Endodermal cell (in vitro differentiated cells): ENCODE measurements at regions not wholly inside any gene's neighbourhood (a gene's known extent, or its start where the extent isn't known, plus 50 kb on each side); places are given as distances from the start of the nearest gene placed in this dataset.

Source experiments
- DNase-seq: peaks from one replicate; pipeline ENCODE4 v3.0.0-alpha.2; 2017
- H3K27ac ChIP-seq: 2 replicates; pipeline ENCODE4 v1.5.1; 2013; ENCODE audit warnings: mild to moderate bottlenecking, low read depth, low read length, moderate library complexity
- H3K27me3 ChIP-seq: 2 replicates; pipeline ENCODE4 v1.6.1; 2013; ENCODE audit warnings: mild to moderate bottlenecking, low read length, moderate library complexity; ENCODE audit not compliant: insufficient read depth, control insufficient read depth, poor library complexity, severe bottlenecking
- H3K36me3 ChIP-seq: 2 replicates; pipeline ENCODE4 v1.7.0; 2013; ENCODE audit warnings: mild to moderate bottlenecking, low read length, moderate library complexity; ENCODE audit not compliant: control insufficient read depth, insufficient read depth
- H3K4me1 ChIP-seq: one replicate; pipeline ENCODE4 v1.7.0; 2013; ENCODE audit warnings: low read length; ENCODE audit not compliant: control insufficient read depth, insufficient read depth
- H3K4me3 ChIP-seq: 2 replicates; pipeline ENCODE4 v1.5.1; 2013; ENCODE audit warnings: mild to moderate bottlenecking, low read length, moderate library complexity
- H3K9ac ChIP-seq: 2 replicates; pipeline ENCODE4 v1.6.1; 2013; ENCODE audit warnings: mild to moderate bottlenecking, low read length, moderate library complexity; ENCODE audit not compliant: poor library complexity, severe bottlenecking; ENCODE audit errors: extremely low read depth
- H3K9me3 ChIP-seq: 2 replicates; pipeline ENCODE4 v1.6.1; 2013; ENCODE audit warnings: mild to moderate bottlenecking, low read length, moderate library complexity; ENCODE audit not compliant: control insufficient read depth
- H3K27ac Mint-ChIP-seq: 2 replicates; pipeline ENCODE4 v1.8.0; 2020; ENCODE audit warnings: mixed read lengths
- H3K27me3 Mint-ChIP-seq: 2 replicates; pipeline ENCODE4 v1.8.0; 2021; ENCODE audit warnings: mild to moderate bottlenecking, mixed read lengths; ENCODE audit not compliant: insufficient read depth
- H3K36me3 Mint-ChIP-seq: 2 replicates; pipeline ENCODE4 v1.8.0; 2020; ENCODE audit warnings: low read depth, mixed read lengths
- H3K4me1 Mint-ChIP-seq: 2 replicates; pipeline ENCODE4 v1.8.0; 2020; ENCODE audit warnings: mixed read lengths
- H3K4me3 Mint-ChIP-seq: 2 replicates; pipeline ENCODE4 v1.8.0; 2020; ENCODE audit warnings: mild to moderate bottlenecking, moderate library complexity, mixed read lengths
- H3K9me3 Mint-ChIP-seq: 2 replicates; pipeline ENCODE4 v1.8.0; 2020; ENCODE audit warnings: mild to moderate bottlenecking, mixed read lengths
- WGBS, 2 experiments: methylation state at CpG; one replicate each; pipeline versions ENCODE4 v1.1.5 to v1.1.7; 2013; ENCODE audit warnings: missing lambda C conversion rate in 2 of 2, mixed read lengths in 1 of 2; ENCODE audit not compliant: insufficient coverage in 1 of 2, insufficient read length in 1 of 2; 5-methylcytosine and 5-hydroxymethylcytosine counted together
- TF ChIP-seq, protein P1 (sequence below): fragments of 200-600 bp; sonication (generic); conservative IDR thresholded peaks from 2 replicates; pipeline ENCODE4 v1.5.0; 2021; ENCODE audit warnings: antibody characterized with exemption, mild to moderate bottlenecking

DNA sequence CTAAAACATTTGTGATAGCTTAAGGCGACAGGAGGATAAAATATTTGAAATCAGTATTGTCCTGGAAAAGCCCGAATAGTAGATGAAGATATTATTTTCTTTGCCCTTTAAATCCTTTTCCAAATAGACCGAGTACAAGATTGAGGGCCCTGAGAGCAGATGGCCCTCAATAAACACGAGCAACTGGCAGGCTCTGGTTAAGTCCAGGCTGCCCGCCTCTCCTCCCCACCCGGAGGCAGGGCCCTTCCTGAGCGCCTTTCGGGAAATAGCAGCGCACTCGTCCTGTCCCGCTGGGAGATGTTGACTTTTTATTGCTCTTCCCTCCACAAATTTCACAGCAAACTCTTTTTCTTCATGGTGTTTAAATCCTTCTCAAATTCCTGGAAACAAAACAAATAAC is 50.8 kb upstream of the MAX start:
- Histone ChIP-seq H3K4me1 (no peaks in the 10 kb centered on the region), H3K9ac (no peak overlapping the region), H3K36me3 (no peaks in the 10 kb centered on the region), H3K27ac (no peak overlapping the region), H3K4me3 (no peak overlapping the region), H3K9me3 (no peaks in the 10 kb centered on the region), H3K27me3 (no peaks in the 10 kb centered on the region)
- TF ChIP-seq, protein P1, sequence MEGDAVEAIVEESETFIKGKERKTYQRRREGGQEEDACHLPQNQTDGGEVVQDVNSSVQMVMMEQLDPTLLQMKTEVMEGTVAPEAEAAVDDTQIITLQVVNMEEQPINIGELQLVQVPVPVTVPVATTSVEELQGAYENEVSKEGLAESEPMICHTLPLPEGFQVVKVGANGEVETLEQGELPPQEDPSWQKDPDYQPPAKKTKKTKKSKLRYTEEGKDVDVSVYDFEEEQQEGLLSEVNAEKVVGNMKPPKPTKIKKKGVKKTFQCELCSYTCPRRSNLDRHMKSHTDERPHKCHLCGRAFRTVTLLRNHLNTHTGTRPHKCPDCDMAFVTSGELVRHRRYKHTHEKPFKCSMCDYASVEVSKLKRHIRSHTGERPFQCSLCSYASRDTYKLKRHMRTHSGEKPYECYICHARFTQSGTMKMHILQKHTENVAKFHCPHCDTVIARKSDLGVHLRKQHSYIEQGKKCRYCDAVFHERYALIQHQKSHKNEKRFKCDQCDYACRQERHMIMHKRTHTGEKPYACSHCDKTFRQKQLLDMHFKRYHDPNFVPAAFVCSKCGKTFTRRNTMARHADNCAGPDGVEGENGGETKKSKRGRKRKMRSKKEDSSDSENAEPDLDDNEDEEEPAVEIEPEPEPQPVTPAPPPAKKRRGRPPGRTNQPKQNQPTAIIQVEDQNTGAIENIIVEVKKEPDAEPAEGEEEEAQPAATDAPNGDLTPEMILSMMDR: no peak
- peaks cover 10% of the 10 kb centered on the region for H3K4me1 Mint-ChIP-seq
- no peaks in the 10 kb centered on the region for H3K9me3 Mint-ChIP-seq
- H3K27ac Mint-ChIP-seq: no peak overlapping the region
- DNase-seq: no peak
- H3K27me3 Mint-ChIP-seq: no peaks in the 10 kb centered on the region
- no peaks in the 10 kb centered on the region for H3K36me3 Mint-ChIP-seq
- WGBS, 2 experiments: 93 to 94% methylated on average over 10 to 11 of the region's 11 CpGs
- no peak overlapping the region for H3K4me3 Mint-ChIP-seq

DNA sequence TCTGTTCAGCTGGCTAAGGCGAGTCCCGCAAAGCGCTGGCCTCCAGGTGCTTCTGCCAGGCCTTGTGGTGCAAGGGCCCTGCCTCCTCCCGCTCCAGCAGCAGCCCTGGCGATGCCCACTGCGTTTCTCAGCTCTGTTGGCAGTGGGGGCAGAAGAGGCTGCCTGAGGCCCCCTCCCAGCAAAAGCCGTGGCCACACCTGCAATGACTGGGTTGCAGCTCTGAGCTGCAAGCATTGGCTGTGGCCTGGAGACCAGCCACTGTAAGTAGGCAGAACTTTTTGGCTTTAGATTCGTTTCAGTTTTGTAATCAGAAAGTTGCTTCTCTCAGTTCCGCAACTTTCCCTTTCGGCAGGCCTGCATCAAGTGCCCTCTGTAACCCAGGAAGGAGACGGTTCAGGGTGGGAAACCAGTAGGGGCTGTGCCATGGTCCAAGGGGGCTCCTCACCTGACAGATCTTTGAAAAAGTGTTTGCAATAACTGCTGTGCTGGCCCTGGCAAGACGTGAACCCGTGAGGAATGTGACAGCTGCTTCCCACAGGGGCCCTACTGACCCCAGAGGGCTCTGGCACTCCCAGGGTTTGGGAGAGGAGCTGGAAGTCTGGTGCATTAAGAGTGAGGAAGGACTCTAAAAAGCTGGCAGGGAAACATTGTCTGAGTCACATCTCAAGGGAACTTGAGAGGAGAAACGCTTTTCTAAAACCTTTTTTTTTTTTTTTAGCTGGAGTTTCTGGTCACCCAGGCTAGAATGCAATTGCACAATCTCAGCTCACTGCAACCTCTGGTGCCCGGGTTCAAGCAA is 54.5 kb upstream of the MAX start:
- H3K27me3 ChIP-seq: no peaks in the 10 kb centered on the region
- no peaks in the 10 kb centered on the region for H3K9me3 ChIP-seq
- Mint-ChIP-seq H3K4me1 (peaks cover 7% of the 10 kb centered on the region), H3K27ac (no peak overlapping the region), H3K4me3 (no peak overlapping the region), H3K27me3 (no peaks in the 10 kb centered on the region), H3K36me3 (no peaks in the 10 kb centered on the region), H3K9me3 (no peaks in the 10 kb centered on the region)
- no peak for DNase-seq
- H3K27ac ChIP-seq: no peak overlapping the region
- H3K36me3 ChIP-seq: no peaks in the 10 kb centered on the region
- H3K9ac ChIP-seq: no peak overlapping the region
- H3K4me3 ChIP-seq: no peak overlapping the region
- 84% methylated on average over 12 to 15 of the region's 15 CpGs for WGBS, 2 experiments
- TF ChIP-seq, protein P1: no peak
- H3K4me1 ChIP-seq: no peaks in the 10 kb centered on the region

DNA sequence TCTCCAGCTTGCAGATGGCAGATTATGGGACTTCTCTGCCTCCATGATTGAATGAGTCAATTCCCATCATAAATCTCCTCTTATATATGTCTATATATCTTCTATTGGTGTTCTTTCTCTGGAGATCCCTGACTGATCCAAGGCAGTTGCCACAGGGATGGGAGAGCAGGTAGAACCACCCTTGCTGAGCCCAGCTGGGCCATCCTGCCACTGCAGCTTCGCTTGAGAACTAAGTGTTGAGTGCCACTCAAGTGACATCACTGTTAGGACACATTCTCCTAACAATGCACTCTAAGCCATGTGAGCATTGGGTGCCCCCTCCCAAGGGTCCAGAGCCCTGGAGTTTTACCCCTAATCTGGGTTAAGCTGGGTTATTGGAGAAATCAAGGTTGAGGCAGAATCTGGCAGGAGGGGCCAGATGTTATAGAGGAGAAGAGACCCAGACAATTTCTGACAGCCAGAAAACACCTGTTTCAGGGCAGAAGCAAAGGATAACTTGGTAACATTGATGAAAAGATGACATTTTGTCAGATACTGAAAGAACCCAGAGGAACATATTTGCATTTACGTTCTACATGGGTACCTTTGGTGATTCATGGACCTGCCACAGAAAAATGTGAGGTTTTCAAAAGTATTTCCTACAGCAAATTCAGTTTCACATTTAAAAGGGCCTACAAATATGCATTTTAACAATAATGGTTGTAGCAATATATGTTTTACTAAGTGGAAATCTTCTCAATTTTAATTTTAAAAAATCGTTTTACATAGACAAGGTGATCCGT is 57.2 kb upstream of the MAX start:
- Mint-ChIP-seq H3K9me3 (no peaks in the 10 kb centered on the region), H3K27me3 (peaks cover 2% of the 10 kb centered on the region), H3K36me3 (no peaks in the 10 kb centered on the region), H3K4me1 (peaks cover 7% of the 10 kb centered on the region), H3K27ac (no peak overlapping the region), H3K4me3 (no peak overlapping the region)
- Histone ChIP-seq H3K9me3 (no peaks in the 10 kb centered on the region), H3K4me3 (no peak overlapping the region), H3K27me3 (no peaks in the 10 kb centered on the region), H3K27ac (no peak overlapping the region), H3K9ac (no peak overlapping the region), H3K36me3 (no peaks in the 10 kb centered on the region), H3K4me1 (no peaks in the 10 kb centered on the region)
- TF ChIP-seq, protein P1: no peak
- DNase-seq: no peak
- WGBS, 2 experiments: 92 to 93% methylated on average over 4 of the region's 4 CpGs
